ENCODE measurements at regions not wholly inside any gene's neighbourhood (a gene's known extent, or its start where the extent isn't known, plus 50 kb on each side); places are given as distances from the start of the nearest gene placed in this dataset.
"Not testable (repeated sequence)": the region's sequence is repeated elsewhere in the genome, so short reads cannot be mapped to it uniquely, and the experiment has no call there.

DNA sequence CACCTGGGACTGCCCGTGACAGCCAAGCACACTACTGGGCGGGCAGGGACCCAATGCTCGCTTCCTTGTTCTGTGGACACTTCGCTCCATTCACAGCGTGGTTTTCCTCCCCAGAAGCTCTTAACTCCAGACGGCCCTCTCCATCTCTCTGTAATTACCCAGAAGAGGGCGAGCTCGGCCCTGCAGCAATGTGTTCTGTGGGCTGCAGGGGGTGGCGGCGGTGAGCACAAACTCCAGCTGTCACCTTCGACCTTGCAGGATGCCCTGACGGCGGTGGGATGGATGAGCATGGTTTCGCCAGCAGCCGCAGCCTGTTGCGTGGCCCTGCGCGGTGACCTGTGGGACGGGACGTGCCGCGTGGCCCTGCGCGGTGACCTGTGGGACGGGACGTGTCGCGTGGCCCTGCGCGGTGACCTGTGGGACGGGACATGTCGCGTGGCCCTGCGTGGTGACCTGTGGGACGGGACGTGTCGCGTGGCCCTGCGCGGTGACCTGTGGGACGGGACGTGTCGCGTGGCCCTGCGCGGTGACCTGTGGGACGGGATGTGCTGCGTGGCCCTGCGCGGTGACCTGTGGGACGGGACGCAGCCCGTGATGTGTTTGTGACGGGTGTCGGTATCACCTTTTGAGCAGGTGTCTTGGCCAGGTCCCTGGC is 1204.7 kb downstream of the BRD1 start:
- H3K9me3 ChIP-seq (ENCODE audit: low read depth), result no peaks in the 10 kb centered on the region
- DNase-seq (ENCODE audit: low read depth in 1 of 2, low spot score in 1 of 2), result no peak

DNA sequence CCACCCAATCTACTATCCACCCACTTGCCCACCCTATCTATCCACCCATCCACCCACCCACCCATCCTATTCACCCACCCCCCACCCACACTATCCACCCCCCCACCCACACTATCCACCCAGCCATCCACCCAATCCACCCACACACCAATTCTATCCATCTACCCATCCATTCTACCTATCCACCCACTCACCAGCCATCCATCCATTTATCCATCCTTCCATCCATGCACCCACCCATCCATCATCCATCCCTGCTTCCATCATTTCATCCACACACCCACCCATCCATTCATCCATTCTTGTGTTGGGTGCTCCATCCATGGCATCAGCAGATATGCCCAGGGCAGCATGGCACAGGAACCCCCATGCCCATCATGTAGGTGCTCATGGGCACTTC is 1206.6 kb downstream of the BRD1 start:
- Histone ChIP-seq H3K27ac (no peak overlapping the region), H3K4me3 (no peak overlapping the region), H3K9me3 (ENCODE audit: low read depth) (no peaks in the 10 kb centered on the region), H3K36me3 (no peaks in the 10 kb centered on the region), H3K4me1 (ENCODE audit: low read depth) (no peaks in the 10 kb centered on the region), H3K27me3 (no peaks in the 10 kb centered on the region)
- TF ChIP-seq, protein P1, sequence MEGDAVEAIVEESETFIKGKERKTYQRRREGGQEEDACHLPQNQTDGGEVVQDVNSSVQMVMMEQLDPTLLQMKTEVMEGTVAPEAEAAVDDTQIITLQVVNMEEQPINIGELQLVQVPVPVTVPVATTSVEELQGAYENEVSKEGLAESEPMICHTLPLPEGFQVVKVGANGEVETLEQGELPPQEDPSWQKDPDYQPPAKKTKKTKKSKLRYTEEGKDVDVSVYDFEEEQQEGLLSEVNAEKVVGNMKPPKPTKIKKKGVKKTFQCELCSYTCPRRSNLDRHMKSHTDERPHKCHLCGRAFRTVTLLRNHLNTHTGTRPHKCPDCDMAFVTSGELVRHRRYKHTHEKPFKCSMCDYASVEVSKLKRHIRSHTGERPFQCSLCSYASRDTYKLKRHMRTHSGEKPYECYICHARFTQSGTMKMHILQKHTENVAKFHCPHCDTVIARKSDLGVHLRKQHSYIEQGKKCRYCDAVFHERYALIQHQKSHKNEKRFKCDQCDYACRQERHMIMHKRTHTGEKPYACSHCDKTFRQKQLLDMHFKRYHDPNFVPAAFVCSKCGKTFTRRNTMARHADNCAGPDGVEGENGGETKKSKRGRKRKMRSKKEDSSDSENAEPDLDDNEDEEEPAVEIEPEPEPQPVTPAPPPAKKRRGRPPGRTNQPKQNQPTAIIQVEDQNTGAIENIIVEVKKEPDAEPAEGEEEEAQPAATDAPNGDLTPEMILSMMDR (IDR thresholded peaks at IDR 0.05; ENCODE audit: low read depth, low read length), result no peak
- DNase-seq (ENCODE audit: low read depth in 1 of 2, low spot score in 1 of 2), result no peak

More for the DNA sequence above, 1204.7 kb downstream of the BRD1 start:
- no peaks in the 10 kb centered on the region for H3K27me3 ChIP-seq
- H3K4me1 ChIP-seq (ENCODE audit: low read depth), result no peaks in the 10 kb centered on the region
- no peak overlapping the region for H3K27ac ChIP-seq
- TF ChIP-seq, protein P1 (IDR thresholded peaks at IDR 0.05; ENCODE audit: low read depth, low read length), result no peak
- no peak overlapping the region for H3K4me3 ChIP-seq
- no peaks in the 10 kb centered on the region for H3K36me3 ChIP-seq

DNA sequence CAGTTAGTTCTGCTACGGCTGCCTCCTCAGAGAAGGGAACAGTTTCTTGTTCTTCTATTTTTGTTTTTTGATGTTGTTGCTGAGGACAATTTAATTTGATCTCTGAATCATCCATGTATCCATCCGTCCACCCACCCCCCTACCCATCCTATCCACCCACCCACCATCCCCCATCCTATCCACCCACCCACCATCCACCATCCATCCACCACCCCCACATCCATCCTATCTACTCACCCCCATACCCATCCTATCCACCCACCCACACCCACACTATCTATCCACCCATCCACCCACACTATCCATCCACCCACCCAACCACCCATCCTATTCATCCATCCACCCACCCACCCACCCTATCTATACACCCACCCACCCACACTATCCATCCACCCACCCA is 1207.2 kb downstream of the BRD1 start:
- H3K27me3 ChIP-seq; DNase-seq (ENCODE audit: low read depth in 1 of 2, low spot score in 1 of 2); H3K4me1 ChIP-seq (ENCODE audit: low read depth); H3K27ac ChIP-seq; H3K9me3 ChIP-seq (ENCODE audit: low read depth); H3K4me3 ChIP-seq; H3K36me3 ChIP-seq: not testable (repeated sequence)

DNA sequence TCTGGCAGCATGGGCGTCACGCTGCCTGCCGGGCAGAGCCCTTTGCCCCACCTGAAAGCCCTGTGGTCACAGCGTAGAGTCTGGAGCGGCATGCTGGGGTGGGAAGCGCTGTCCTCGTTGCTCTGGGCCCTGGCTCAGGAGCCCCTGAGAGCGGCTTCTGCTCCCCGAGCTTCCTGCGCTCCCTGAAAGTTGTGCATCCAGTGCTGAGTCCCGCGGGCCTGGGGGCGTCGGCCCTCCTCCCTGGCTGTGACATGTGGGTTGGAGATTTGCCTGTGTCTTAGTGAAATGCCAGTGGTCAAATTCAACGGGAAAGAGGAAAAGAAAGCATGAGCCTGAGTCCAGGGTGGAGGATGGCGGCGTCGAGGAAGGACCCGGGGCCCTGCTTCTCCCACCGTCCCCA is 1208.0 kb downstream of the BRD1 start:
- no peak for DNase-seq (ENCODE audit: low read depth in 1 of 2, low spot score in 1 of 2)
- no peak overlapping the region for H3K27ac ChIP-seq
- H3K4me3 ChIP-seq, result no peak overlapping the region
- no peaks in the 10 kb centered on the region for H3K9me3 ChIP-seq (ENCODE audit: low read depth)
- no peaks in the 10 kb centered on the region for H3K4me1 ChIP-seq (ENCODE audit: low read depth)
- H3K36me3 ChIP-seq, result no peaks in the 10 kb centered on the region
- TF ChIP-seq, protein P1 (IDR thresholded peaks at IDR 0.05; ENCODE audit: low read depth, low read length), result no peak
- no peaks in the 10 kb centered on the region for H3K27me3 ChIP-seq

DNA sequence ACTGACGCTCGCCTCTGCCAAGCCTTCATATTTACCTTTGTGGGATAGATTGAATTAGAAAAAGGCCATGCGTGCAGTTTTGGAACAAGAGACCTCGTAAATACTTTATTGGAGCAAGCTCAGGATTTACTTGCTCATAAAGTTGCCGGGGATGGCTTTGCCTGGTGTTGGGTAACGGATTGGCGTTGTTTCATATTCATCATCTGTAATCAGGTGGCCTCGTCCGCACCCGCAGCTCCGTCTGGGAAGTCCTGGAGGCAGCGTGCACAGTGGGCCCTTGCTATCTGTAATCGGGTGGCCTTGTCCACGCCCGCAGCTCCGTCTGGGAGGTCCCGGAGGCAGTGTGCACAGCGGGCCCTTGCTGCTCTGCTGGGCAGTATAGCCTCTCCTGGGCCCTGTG is 1209.3 kb downstream of the BRD1 start:
- DNase-seq (ENCODE audit: low read depth in 1 of 2, low spot score in 1 of 2), result no peak
- Histone ChIP-seq H3K27me3 (no peaks in the 10 kb centered on the region), H3K9me3 (ENCODE audit: low read depth) (no peaks in the 10 kb centered on the region), H3K36me3 (no peaks in the 10 kb centered on the region), H3K4me1 (ENCODE audit: low read depth) (no peaks in the 10 kb centered on the region), H3K27ac (no peak overlapping the region), H3K4me3 (no peak overlapping the region)
- TF ChIP-seq, protein P1 (IDR thresholded peaks at IDR 0.05; ENCODE audit: low read depth, low read length), result no peak

DNA sequence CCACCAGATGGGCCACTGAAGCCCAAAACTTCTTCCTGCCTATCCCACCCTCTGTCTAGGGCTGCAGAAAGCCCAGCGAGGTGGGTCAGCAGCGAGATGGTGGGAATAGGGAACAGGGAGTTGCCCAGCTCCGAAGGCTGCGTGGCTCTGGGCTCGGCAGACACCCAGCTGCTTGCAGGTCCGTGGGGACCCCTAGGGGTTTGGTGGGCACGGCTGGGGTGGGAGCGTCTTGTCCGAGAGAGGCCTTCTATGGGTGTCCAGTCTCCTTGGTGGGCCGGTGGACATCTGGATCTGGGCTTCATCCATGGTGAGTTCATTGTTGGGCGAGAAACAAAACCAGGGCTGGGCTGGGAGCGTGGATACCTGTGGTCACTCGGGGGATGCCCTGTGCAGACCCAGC is 1211.0 kb downstream of the BRD1 start:
- TF ChIP-seq, protein P1 (IDR thresholded peaks at IDR 0.05; ENCODE audit: low read depth, low read length), result no peak
- H3K36me3 ChIP-seq, result no peaks in the 10 kb centered on the region

More for the DNA sequence above, 1211.0 kb downstream of the BRD1 start:
- H3K9me3 ChIP-seq (ENCODE audit: low read depth), result no peaks in the 10 kb centered on the region
- H3K4me3 ChIP-seq, result no peak overlapping the region
- H3K27ac ChIP-seq, result no peak overlapping the region
- DNase-seq (ENCODE audit: low read depth in 1 of 2, low spot score in 1 of 2), result no peak
- H3K27me3 ChIP-seq, result no peaks in the 10 kb centered on the region
- no peaks in the 10 kb centered on the region for H3K4me1 ChIP-seq (ENCODE audit: low read depth)
